Esophagus squamous epithelium (tissue), 5 donors: ENCODE measurements at regions not wholly inside any gene's neighbourhood (a gene's known extent, or its start where the extent isn't known, plus 50 kb on each side); places are given as distances from the start of the nearest gene placed in this dataset.

ENCODE experiments used
- DNase-seq: peaks from one replicate; lab custom pipeline; 2025; lab: John Stamatoyannopoulos, UW
- H3K27ac ChIP-seq, 4 donors: fragments of 200-600 bp; sonication (generic); one replicate each; pipeline ENCODE4 v1.5.1; 2016 to 2019; ENCODE audit warnings: mild to moderate bottlenecking in 1 of 4
- H3K27me3 ChIP-seq, 4 donors: fragments of 200-600 bp; sonication (generic); 1 replicate in 3 of 4; 2 replicates in 1 of 4; pipeline versions ENCODE4 v1.5.1 to v1.6.0; 2017 to 2021; ENCODE audit warnings: antibody characterized with exemption in 1 of 4
- H3K36me3 ChIP-seq, 3 donors: fragments of 200-600 bp; sonication (generic); one replicate each; pipeline ENCODE4 v1.5.1; 2016 to 2019
- H3K4me1 ChIP-seq, 3 donors: fragments of 200-600 bp; sonication (generic); one replicate each; pipeline ENCODE4 v1.5.1; 2017 to 2019
- H3K4me3 ChIP-seq, 4 donors: fragments of 200-600 bp; sonication (generic); 1 replicate in 3 of 4; 2 replicates in 1 of 4; pipeline ENCODE4 v1.5.1; 2016 to 2019; ENCODE audit warnings: mild to moderate bottlenecking in 2 of 4, moderate library complexity in 1 of 4
- H3K9me3 ChIP-seq, 3 donors: fragments of 200-600 bp; sonication (generic); one replicate each; pipeline ENCODE4 v1.5.1; 2016 to 2019
- CTCF ChIP-seq, 6 experiments: fragments of 450-650 bp in 4 of 6; fragments of 200-600 bp in 2 of 6; sonication (generic) in 2 of 6; IDR thresholded peaks; one replicate each; pipeline ENCODE4 v1.5.1; 2016 to 2019; ENCODE audit warnings: antibody characterized with exemption in 6 of 6, mild to moderate bottlenecking in 4 of 6, moderate library complexity in 4 of 6
- POLR2A ChIP-seq, 4 donors: fragments of 450-650 bp; IDR thresholded peaks; one replicate each; pipeline ENCODE4 v1.6.1; 2017; ENCODE audit warnings: antibody characterized with exemption in 4 of 4, mild to moderate bottlenecking in 4 of 4, moderate library complexity in 3 of 4
- WGBS, 2 donors: methylation state at CpG; one replicate each; pipeline ENCODE4 v1.1.5; 2018; 5-methylcytosine and 5-hydroxymethylcytosine counted together
- intact Hi-C: fragments of 100-400 bp; cut with DNase I; formaldehyde crosslinking; loops from one replicate; pipeline ENCODE4 v1.15.0; 2022
- small RNA-seq, 4 donors: library from RNA; depleted of rRNA; stranded (forward); fragments of <200 nt; gene quantifications; one replicate each; pipeline ENCODE3, GENCODE V24; 2016
- donor health status: DM: yes; HTN: yes; CAD: no.

DNA sequence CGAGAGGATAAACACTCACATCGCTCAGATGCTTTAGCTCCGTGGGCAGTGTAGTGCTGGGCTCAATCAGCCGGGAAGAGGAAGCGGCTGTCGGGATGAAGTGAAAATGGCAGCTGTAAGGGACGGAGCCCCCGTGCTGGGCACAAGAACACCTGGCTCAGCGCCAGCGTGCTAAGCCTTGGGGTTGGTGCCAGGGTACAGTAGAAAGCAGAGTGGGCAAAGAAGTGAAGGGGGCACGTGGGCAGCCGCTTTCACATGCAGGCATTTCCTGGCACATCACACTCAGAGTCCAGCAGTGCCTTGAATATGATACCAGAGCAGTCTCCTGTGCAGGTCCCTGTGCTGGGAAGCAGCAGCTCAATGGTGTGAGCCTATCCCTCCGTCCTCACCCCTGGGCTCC is 51.1 kb upstream of the FOXF1 start:
- Histone ChIP-seq H3K4me3 (no peak overlapping the region), H3K36me3 (no peaks in the 10 kb centered on the region), H3K27ac (peak overlapping the region; percentile 14 to 84 (median 62)), H3K27me3 (peaks cover 0 to 12% (median 0%) of the 10 kb centered on the region in 4 donors), H3K4me1 (peaks cover 0 to 9% (median 2%) of the 10 kb centered on the region in 3 donors), H3K9me3 (peaks cover 0 to 16% (median 0%) of the 10 kb centered on the region in 3 donors)
- WGBS, 2 donors: 65 to 69% methylated on average over 7 to 13 of the region's 13 CpGs
- DNase-seq: no peak
- intact Hi-C loops: no loop called here
- TF ChIP-seq POLR2A (IDR thresholded peaks at IDR 0.05) (no peak), CTCF (IDR thresholded peaks at IDR 0.05) (no peak)

Small RNA genes in the stretch of these regions (small RNA-seq; reads per million reads assigned to genes)
- 0 reads per million in 4 donors for gene RF00019
